ENCODE measurements at regions not wholly inside any gene's neighbourhood (a gene's known extent, or its start where the extent isn't known, plus 50 kb on each side); places are given as distances from the start of the nearest gene placed in this dataset.
"Not testable (repeated sequence)": the region's sequence is repeated elsewhere in the genome, so short reads cannot be mapped to it uniquely, and the experiment has no call there.

GRCh38 chrY:9118704-9119103, 218.6 kb upstream of the TSPY4 start:
- Histone ChIP-seq H3K36me3 (no peaks in the 10 kb centered on the region), H3K27me3 (no peaks in the 10 kb centered on the region), H3K27ac (no peak overlapping the region), H3K9me3 (no peaks in the 10 kb centered on the region), H3K4me1 (no peaks in the 10 kb centered on the region), H3K4me3 (no peak overlapping the region)
- 40 to 90% (median 75%) methylated on average over 1 to 2 of the region's 2 CpGs; no CpG with 5 or more reads in 2 of the 5 donors for WGBS, 5 donors
- intact Hi-C loops (cut with DNase I; ENCODE audit: low total_unique reads), result no loop called here
- DNase-seq, result no peak
- TF ChIP-seq EP300 (IDR thresholded peaks at IDR 0.05), result no peak
- no peak for TF ChIP-seq POLR2AphosphoS5 (IDR thresholded peaks at IDR 0.05)
- no peak for TF ChIP-seq CTCF (IDR thresholded peaks at IDR 0.05)
- no peak for TF ChIP-seq POLR2A (IDR thresholded peaks at IDR 0.05)

GRCh38 chrY:9124623-9125022, 212.6 kb upstream of the TSPY4 start:
- intact Hi-C loops (cut with DNase I; ENCODE audit: low total_unique reads), result no loop called here
- H3K4me3 ChIP-seq, result no peak overlapping the region
- TF ChIP-seq EP300 (IDR thresholded peaks at IDR 0.05) (no peak), POLR2A (IDR thresholded peaks at IDR 0.05) (no peak)
- H3K27ac ChIP-seq, result no peak overlapping the region
- no peaks in the 10 kb centered on the region for H3K36me3 ChIP-seq
- no peaks in the 10 kb centered on the region for H3K9me3 ChIP-seq
- no peak for DNase-seq
- H3K27me3 ChIP-seq, result no peaks in the 10 kb centered on the region
- no peaks in the 10 kb centered on the region for H3K4me1 ChIP-seq
- 20 to 72% (median 64%) methylated on average over 1 to 7 of the region's 7 CpGs; no CpG with 5 or more reads in 2 of the 5 donors for WGBS, 5 donors

- Histone ChIP-seq H3K4me3 (no peak overlapping the region), H3K27me3 (no peaks in the 10 kb centered on the region), H3K4me1 (no peaks in the 10 kb centered on the region), H3K27ac (peak overlapping the region in 1 of 5 donors; percentile 14), H3K9me3 (no peaks in the 10 kb centered on the region), H3K36me3 (no peaks in the 10 kb centered on the region)
- WGBS, 5 donors, result 0 to 29% (median 11%) methylated on average over 1 of the region's 1 CpG; no CpG with 5 or more reads in 2 of the 5 donors
- no peak for TF ChIP-seq POLR2A (IDR thresholded peaks at IDR 0.05)
- no peak for TF ChIP-seq CTCF (IDR thresholded peaks at IDR 0.05)
- TF ChIP-seq EP300 (IDR thresholded peaks at IDR 0.05), result no peak
- no peak for TF ChIP-seq POLR2AphosphoS5 (IDR thresholded peaks at IDR 0.05)
- no peak for DNase-seq
- intact Hi-C loops (cut with DNase I; ENCODE audit: low total_unique reads), result no loop called here
These were observed 210.7 kb upstream of the TSPY4 start for GRCh38 chrY:9126545-9126944.

- H3K36me3 ChIP-seq; H3K9me3 ChIP-seq; H3K27ac ChIP-seq; DNase-seq; H3K27me3 ChIP-seq; H3K4me1 ChIP-seq; H3K4me3 ChIP-seq; intact Hi-C loops (cut with DNase I; ENCODE audit: low total_unique reads): not testable (repeated sequence)
- 52 to 67% (median 63%) methylated on average over 4 of the region's 4 CpGs; no CpG with 5 or more reads in 2 of the 5 donors for WGBS, 5 donors
These were observed 193.9 kb upstream of the TSPY4 start for GRCh38 chrY:9143366-9143765.

GRCh38 chrY:9154552-9154951, 182.7 kb upstream of the TSPY4 start:
- DNase-seq; H3K9me3 ChIP-seq; H3K4me1 ChIP-seq; H3K4me3 ChIP-seq; H3K27me3 ChIP-seq; H3K36me3 ChIP-seq; intact Hi-C loops (cut with DNase I; ENCODE audit: low total_unique reads): not testable (repeated sequence)
- H3K27ac ChIP-seq, result peak overlapping the region in 1 of 5 donors; percentile 27

- no peak for DNase-seq
- TF ChIP-seq POLR2A (IDR thresholded peaks at IDR 0.05), result no peak
- TF ChIP-seq POLR2AphosphoS5 (IDR thresholded peaks at IDR 0.05), result no peak
- TF ChIP-seq CTCF (IDR thresholded peaks at IDR 0.05), result no peak
- TF ChIP-seq EP300 (IDR thresholded peaks at IDR 0.05), result no peak
- Histone ChIP-seq H3K36me3 (no peaks in the 10 kb centered on the region), H3K4me1 (no peaks in the 10 kb centered on the region), H3K27ac (no peak overlapping the region), H3K9me3 (no peaks in the 10 kb centered on the region), H3K27me3 (no peaks in the 10 kb centered on the region), H3K4me3 (no peak overlapping the region)
- intact Hi-C loops (cut with DNase I; ENCODE audit: low total_unique reads), result no loop called here
- WGBS, 5 donors, result 67 to 81% (median 68%) methylated on average over 4 of the region's 4 CpGs; no CpG with 5 or more reads in 2 of the 5 donors
These were observed 181.5 kb upstream of the TSPY4 start for GRCh38 chrY:9155721-9156120.

Measured in stomach (tissue), 8 donors.